Chondrocyte (in vitro differentiated cells): ENCODE measurements at regions not wholly inside any gene's neighbourhood (a gene's known extent, or its start where the extent isn't known, plus 50 kb on each side); places are given as distances from the start of the nearest gene placed in this dataset.

Experiments
- DNase-seq: peaks from one replicate; pipeline ENCODE4 v3.0.0; 2021; ENCODE audit warnings: mixed read lengths, low spot score
- H3K27ac Mint-ChIP-seq: one replicate; pipeline ENCODE4 v1.8.0; 2021; ENCODE audit warnings: mild to moderate bottlenecking, moderate library complexity, mixed read lengths; ENCODE audit not compliant: unreplicated experiment
- H3K27me3 Mint-ChIP-seq: 2 replicates; pipeline ENCODE4 v1.8.0; 2021; ENCODE audit warnings: low read depth, mixed read lengths
- H3K36me3 Mint-ChIP-seq: 2 replicates; pipeline ENCODE4 v1.8.0; 2021; ENCODE audit warnings: low read depth, mixed read lengths
- H3K4me1 Mint-ChIP-seq: 2 replicates; pipeline ENCODE4 v1.8.0; 2021; ENCODE audit warnings: low read depth, mild to moderate bottlenecking, mixed read lengths
- H3K4me3 Mint-ChIP-seq: one replicate; pipeline ENCODE4 v1.8.0; 2021; ENCODE audit warnings: mild to moderate bottlenecking, moderate library complexity, mixed read lengths; ENCODE audit not compliant: unreplicated experiment
- H3K9me3 Mint-ChIP-seq: 2 replicates; pipeline ENCODE4 v1.8.0; 2021; ENCODE audit warnings: low read depth, mixed read lengths
- CTCF ChIP-seq: fragments of 200-600 bp; sonication (generic); IDR thresholded peaks from 2 replicates; pipeline ENCODE4 v1.5.0; 2021; ENCODE audit warnings: antibody characterized with exemption, mild to moderate bottlenecking, moderate library complexity

GRCh38 chr6:15853259-15853658 is 190.4 kb upstream of the DTNBP1 start:
- Mint-ChIP-seq H3K27me3 (no peaks in the 10 kb centered on the region), H3K9me3 (peaks cover 3% of the 10 kb centered on the region), H3K27ac (no peak overlapping the region), H3K4me1 (peaks cover 8% of the 10 kb centered on the region), H3K36me3 (no peaks in the 10 kb centered on the region), H3K4me3 (no peak overlapping the region)
- no peak for DNase-seq
- TF ChIP-seq CTCF = no peak

GRCh38 chr6:15852289-15852688 is 189.5 kb upstream of the DTNBP1 start:
- Mint-ChIP-seq H3K4me3 (no peak overlapping the region), H3K27ac (no peak overlapping the region), H3K4me1 (peaks cover 8% of the 10 kb centered on the region), H3K27me3 (no peaks in the 10 kb centered on the region), H3K36me3 (no peaks in the 10 kb centered on the region), H3K9me3 (peaks cover 3% of the 10 kb centered on the region)
- DNase-seq = no peak
- TF ChIP-seq CTCF = no peak

- Mint-ChIP-seq H3K4me1 (peaks cover under 1% of the 10 kb centered on the region), H3K27me3 (no peaks in the 10 kb centered on the region), H3K4me3 (no peak overlapping the region), H3K36me3 (no peaks in the 10 kb centered on the region), H3K27ac (no peak overlapping the region), H3K9me3 (peaks cover under 1% of the 10 kb centered on the region)
- no peak for TF ChIP-seq CTCF
- no peak for DNase-seq
These were observed 186.6 kb upstream of the DTNBP1 start for GRCh38 chr6:15849395-15849794.

GRCh38 chr6:15845492-15845891 is 182.7 kb upstream of the DTNBP1 start:
- H3K36me3 Mint-ChIP-seq = no peaks in the 10 kb centered on the region
- H3K9me3 Mint-ChIP-seq = no peaks in the 10 kb centered on the region
- no peak overlapping the region for H3K27ac Mint-ChIP-seq
- no peak overlapping the region for H3K4me3 Mint-ChIP-seq
- peaks cover 9% of the 10 kb centered on the region for H3K4me1 Mint-ChIP-seq
- no peak for TF ChIP-seq CTCF
- no peak for DNase-seq
- H3K27me3 Mint-ChIP-seq = no peaks in the 10 kb centered on the region

GRCh38 chr6:15843764-15844163 is 180.9 kb upstream of the DTNBP1 start:
- no peak for DNase-seq
- no peak overlapping the region for H3K4me3 Mint-ChIP-seq
- H3K36me3 Mint-ChIP-seq = no peaks in the 10 kb centered on the region
- no peaks in the 10 kb centered on the region for H3K27me3 Mint-ChIP-seq
- H3K4me1 Mint-ChIP-seq = peaks cover 9% of the 10 kb centered on the region
- no peak for TF ChIP-seq CTCF
- H3K9me3 Mint-ChIP-seq = no peaks in the 10 kb centered on the region
- no peak overlapping the region for H3K27ac Mint-ChIP-seq
